Spleen (tissue), 11 donors: ENCODE measurements at regions not wholly inside any gene's neighbourhood (a gene's known extent, or its start where the extent isn't known, plus 50 kb on each side); places are given as distances from the start of the nearest gene placed in this dataset.

Experiments
- DNase-seq: peaks from one replicate; pipeline ENCODE4 v3.0.0-alpha.2; 2020
- H3K27ac ChIP-seq, 8 donors: fragments of 200-600 bp; sonication (generic) in 7 of 8; 1 replicate in 4 of 8; 2 replicates in 4 of 8; pipeline versions ENCODE4 v1.5.0 to v1.8.0; 2016 to 2021; ENCODE audit warnings: inconsistent platforms in 4 of 8, mild to moderate bottlenecking in 4 of 8, moderate library complexity in 1 of 8
- H3K27me3 ChIP-seq, 7 donors: fragments of 200-600 bp; sonication (generic) in 6 of 7; replicated peaks in 1 of 7; 1 replicate in 4 of 7; 2 replicates in 3 of 7; pipeline versions ENCODE4 v1.5.0 to v1.8.0; 2016 to 2021; ENCODE audit warnings: inconsistent platforms in 3 of 7, mild to moderate bottlenecking in 1 of 7
- H3K36me3 ChIP-seq, 6 donors: fragments of 200-600 bp; sonication (generic) in 5 of 6; 1 replicate in 4 of 6; 2 replicates in 2 of 6; pipeline versions ENCODE4 v1.5.0 to v1.8.0; 2016 to 2021; ENCODE audit warnings: inconsistent platforms in 2 of 6
- H3K4me1 ChIP-seq, 6 donors: fragments of 200-600 bp; sonication (generic) in 5 of 6; 1 replicate in 3 of 6; 2 replicates in 3 of 6; pipeline versions ENCODE4 v1.5.0 to v1.8.0; 2016 to 2021; ENCODE audit warnings: inconsistent platforms in 3 of 6
- H3K4me3 ChIP-seq, 8 donors: fragments of 200-600 bp; sonication (generic) in 7 of 8; 1 replicate in 4 of 8; 2 replicates in 4 of 8; pipeline versions ENCODE4 v1.5.0 to v1.8.0; 2016 to 2021; ENCODE audit warnings: inconsistent platforms in 4 of 8, mild to moderate bottlenecking in 4 of 8, moderate library complexity in 2 of 8
- H3K9me3 ChIP-seq, 8 donors: fragments of 200-600 bp; sonication (generic) in 7 of 8; 1 replicate in 4 of 8; 2 replicates in 4 of 8; pipeline versions ENCODE4 v1.5.0 to v1.8.0; 2016 to 2021; ENCODE audit warnings: inconsistent platforms in 4 of 8
- CTCF ChIP-seq, 11 experiments: fragments of 200-600 bp in 7 of 11; fragments of 450-650 bp in 4 of 11; sonication (generic) in 4 of 11; IDR thresholded peaks in 8 of 11; conservative IDR thresholded peaks in 3 of 11; 1 replicate in 7 of 11; 2 replicates in 4 of 11; pipeline versions ENCODE4 v1.4.0 to v1.8.0; 2016 to 2021; ENCODE audit warnings: antibody characterized with exemption in 11 of 11, inconsistent platforms in 4 of 11, mild to moderate bottlenecking in 1 of 11
- POLR2A ChIP-seq, 3 donors: fragments of 450-650 bp; IDR thresholded peaks; one replicate each; pipeline ENCODE4 v1.5.1; 2017; ENCODE audit warnings: antibody characterized with exemption in 3 of 3, mild to moderate bottlenecking in 1 of 3
- POLR2AphosphoS5 ChIP-seq, 3 donors: sonication (generic); formaldehyde crosslinking; IDR thresholded peaks; one replicate each; pipeline ENCODE4 v1.5.1; 2017; ENCODE audit warnings: antibody characterized with exemption in 3 of 3
- WGBS, 5 donors: extraction: QIAGEN DNeasy Blood & Tissue Kit in 3 of 5; methylation state at CpG; one replicate each; pipeline versions ENCODE4 v1.1.5 to v1.1.7; 2013 to 2018; 5-methylcytosine and 5-hydroxymethylcytosine counted together
- intact Hi-C: fragments of 100-400 bp; cut with DNase I; formaldehyde crosslinking; loops from one replicate; pipeline ENCODE4 v1.15.0; 2023; ENCODE audit warnings: low total_unique reads
- donor health status: healthy with polysubstance abuse.
- donor health status: DM: no; HTN: no; CAD: no; lungs with moderate emphysema.
- donor health status: DM: no; HTN: no; CAD: no.
- donor health status: Bipolar disorder and iron deficiency.
- donor health status: healthy.
- donor health status: DM: no; HTN: no; CAD: no.
- donor health status: DM: yes; HTN: yes; CAD: no.

- Histone ChIP-seq H3K9me3 (no peaks in the 10 kb centered on the region), H3K4me3 (no peak overlapping the region), H3K4me1 (no peaks in the 10 kb centered on the region), H3K27me3 (no peaks in the 10 kb centered on the region), H3K36me3 (no peaks in the 10 kb centered on the region), H3K27ac (no peak overlapping the region)
- WGBS, 5 donors = 76 to 93% (median 82%) methylated on average over 4 of the region's 4 CpGs
- DNase-seq = no peak
- TF ChIP-seq POLR2A (IDR thresholded peaks at IDR 0.05) = no peak
- TF ChIP-seq CTCF (IDR thresholded peaks at IDR 0.05 in 8 of 11, conservative IDR thresholded peaks at IDR 0.05 in 3 of 11) = no peak
- intact Hi-C loops = no loop called here
These were observed 510.4 kb downstream of the PSAT1 start for GRCh38 chr9:78807286-78807685.

DNA sequence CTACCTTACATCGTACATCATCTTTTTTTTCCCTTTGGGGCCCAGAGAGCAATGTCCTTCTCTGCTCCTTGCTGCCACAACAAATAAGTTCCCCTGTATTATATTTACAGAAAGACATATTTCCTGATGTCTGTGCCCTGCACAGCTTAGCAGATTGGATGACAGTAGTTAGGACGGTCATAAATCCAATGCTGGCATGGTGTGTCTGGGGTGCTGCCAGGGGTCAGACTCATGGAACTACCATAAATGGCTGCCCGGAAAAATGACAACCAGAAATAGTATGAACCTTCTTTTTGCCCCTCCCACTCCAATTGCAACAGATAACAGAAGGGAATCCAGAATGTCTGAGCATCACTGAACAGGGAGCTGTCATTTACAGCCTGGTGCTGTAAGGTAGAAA, 511.1 kb downstream of the PSAT1 start:
- 87 to 92% (median 88%) methylated on average over 3 of the region's 3 CpGs for WGBS, 5 donors
- Histone ChIP-seq H3K27me3 (no peaks in the 10 kb centered on the region), H3K4me3 (no peak overlapping the region), H3K4me1 (no peaks in the 10 kb centered on the region), H3K9me3 (no peaks in the 10 kb centered on the region), H3K36me3 (no peaks in the 10 kb centered on the region), H3K27ac (no peak overlapping the region)
- no peak for DNase-seq
- TF ChIP-seq POLR2AphosphoS5 (IDR thresholded peaks at IDR 0.05) (no peak), POLR2A (IDR thresholded peaks at IDR 0.05) (no peak), CTCF (IDR thresholded peaks at IDR 0.05 in 8 of 11, conservative IDR thresholded peaks at IDR 0.05 in 3 of 11) (no peak)
- intact Hi-C loops = no loop called here

DNA sequence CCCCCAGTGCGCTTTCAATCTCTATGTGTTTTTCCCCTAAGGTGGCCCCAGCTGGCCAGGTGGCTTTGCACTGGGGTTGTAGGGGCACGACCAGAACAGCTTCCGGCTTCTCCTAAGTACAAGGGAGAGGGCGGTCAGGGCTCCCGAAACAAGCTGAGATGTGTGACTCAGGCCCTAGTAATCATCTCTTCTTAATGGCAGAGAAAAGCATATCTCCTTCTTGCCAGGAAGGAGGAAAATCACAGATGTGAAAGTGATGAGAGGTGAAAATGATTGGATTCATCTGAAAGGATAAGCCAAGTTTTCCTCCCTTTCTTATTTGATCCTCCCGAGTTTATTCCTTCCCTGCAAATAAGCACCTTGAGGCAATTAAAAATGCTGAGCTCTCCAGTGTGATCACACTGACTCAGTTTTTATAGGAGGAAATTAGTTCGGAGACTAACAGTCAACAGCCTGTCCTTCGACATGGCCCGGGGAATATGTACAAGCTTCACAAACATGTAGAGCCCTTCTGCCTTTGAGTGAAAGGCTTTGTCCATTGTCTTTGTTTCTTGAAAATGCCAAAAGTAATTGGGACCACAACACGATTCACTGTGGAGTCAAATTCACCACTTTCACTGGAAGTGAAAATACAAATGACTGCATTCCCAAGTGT, 514.8 kb downstream of the PSAT1 start:
- Histone ChIP-seq H3K36me3 (no peaks in the 10 kb centered on the region), H3K27ac (no peak overlapping the region), H3K4me1 (no peaks in the 10 kb centered on the region), H3K4me3 (no peak overlapping the region), H3K9me3 (no peaks in the 10 kb centered on the region), H3K27me3 (no peaks in the 10 kb centered on the region)
- 84 to 90% (median 88%) methylated on average over 10 of the region's 10 CpGs for WGBS, 5 donors
- DNase-seq = no peak
- intact Hi-C loops = no loop called here
- TF ChIP-seq CTCF (IDR thresholded peaks at IDR 0.05 in 8 of 11, conservative IDR thresholded peaks at IDR 0.05 in 3 of 11) (no peak), POLR2AphosphoS5 (IDR thresholded peaks at IDR 0.05) (no peak), POLR2A (IDR thresholded peaks at IDR 0.05) (no peak)

DNA sequence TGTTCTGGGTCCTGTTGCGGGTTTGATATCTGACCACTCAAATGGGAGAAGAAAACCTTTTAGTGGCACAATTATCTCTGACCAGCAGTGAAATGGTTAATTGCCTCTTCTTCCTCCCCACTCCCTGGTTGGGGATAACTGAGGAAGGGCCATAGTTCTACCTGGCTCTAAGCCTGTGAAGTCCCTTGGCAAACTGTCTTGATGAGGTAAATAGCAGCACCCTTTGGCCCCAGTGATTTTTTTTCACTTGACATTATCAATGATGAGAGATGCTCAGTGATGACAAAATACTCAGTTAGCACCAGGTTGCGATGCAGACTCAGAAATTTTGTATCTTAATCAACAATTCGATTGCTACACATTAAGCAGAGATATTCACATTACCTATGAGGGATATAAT, 515.7 kb downstream of the PSAT1 start:
- H3K4me3 ChIP-seq = no peak overlapping the region
- H3K4me1 ChIP-seq = no peaks in the 10 kb centered on the region
- H3K36me3 ChIP-seq = no peaks in the 10 kb centered on the region
- TF ChIP-seq CTCF (IDR thresholded peaks at IDR 0.05 in 8 of 11, conservative IDR thresholded peaks at IDR 0.05 in 3 of 11) = no peak
- no peak for TF ChIP-seq POLR2A (IDR thresholded peaks at IDR 0.05)
- TF ChIP-seq POLR2AphosphoS5 (IDR thresholded peaks at IDR 0.05) = no peak
- 87 to 93% (median 91%) methylated on average over 3 of the region's 3 CpGs for WGBS, 5 donors
- no peaks in the 10 kb centered on the region for H3K9me3 ChIP-seq
- DNase-seq = no peak
- intact Hi-C loops = no loop called here
- no peak overlapping the region for H3K27ac ChIP-seq
- no peaks in the 10 kb centered on the region for H3K27me3 ChIP-seq
